Ishikawa (cell line): ENCODE measurements at regions not wholly inside any gene's neighbourhood (a gene's known extent, or its start where the extent isn't known, plus 50 kb on each side); places are given as distances from the start of the nearest gene placed in this dataset.

Experiments used
- CEBPB ChIP-seq: IDR thresholded peaks from 2 replicates; pipeline ENCODE4 v1.6.1; 2012
- CREB1 ChIP-seq: IDR thresholded peaks from 2 replicates; pipeline ENCODE4 v1.6.1; 2012; ENCODE audit warnings: low read depth
- EGR1 ChIP-seq: IDR thresholded peaks from 2 replicates; pipeline ENCODE4 v1.6.1; 2012
- EP300 ChIP-seq: IDR thresholded peaks from 2 replicates; pipeline ENCODE4 v1.6.1; 2012; ENCODE audit warnings: borderline replicate concordance
- FOXM1 ChIP-seq: IDR thresholded peaks from 2 replicates; pipeline ENCODE4 v1.6.1; 2012; ENCODE audit warnings: low read depth, borderline replicate concordance
- MAX ChIP-seq: IDR thresholded peaks from 2 replicates; pipeline ENCODE4 v1.6.1; 2012
- NFIC ChIP-seq: IDR thresholded peaks from 2 replicates; pipeline ENCODE4 v1.6.1; 2012
- RAD21 ChIP-seq: IDR thresholded peaks from 2 replicates; pipeline ENCODE4 v1.6.1; 2012; ENCODE audit warnings: low read depth
- TAF1 ChIP-seq: IDR thresholded peaks from 2 replicates; pipeline ENCODE4 v1.6.1; 2012; ENCODE audit warnings: low read depth, mild to moderate bottlenecking
- TCF12 ChIP-seq: IDR thresholded peaks from 2 replicates; pipeline ENCODE4 v1.6.1; 2012; ENCODE audit warnings: low read depth
- TEAD4 ChIP-seq: IDR thresholded peaks from 2 replicates; pipeline ENCODE4 v1.6.1; 2012
- USF1 ChIP-seq: IDR thresholded peaks from 2 replicates; pipeline ENCODE4 v1.6.1; 2012
- YY1 ChIP-seq: IDR thresholded peaks from 2 replicates; pipeline ENCODE4 v1.6.1; 2012; ENCODE audit warnings: low read depth
- ZBTB7A ChIP-seq: IDR thresholded peaks from 2 replicates; pipeline ENCODE4 v1.6.1; 2012; ENCODE audit warnings: low read depth
- TF ChIP-seq, protein P1 (sequence below): IDR thresholded peaks from 2 replicates; pipeline ENCODE4 v1.6.1; 2012; ENCODE audit warnings: low read depth, mild to moderate bottlenecking

DNA sequence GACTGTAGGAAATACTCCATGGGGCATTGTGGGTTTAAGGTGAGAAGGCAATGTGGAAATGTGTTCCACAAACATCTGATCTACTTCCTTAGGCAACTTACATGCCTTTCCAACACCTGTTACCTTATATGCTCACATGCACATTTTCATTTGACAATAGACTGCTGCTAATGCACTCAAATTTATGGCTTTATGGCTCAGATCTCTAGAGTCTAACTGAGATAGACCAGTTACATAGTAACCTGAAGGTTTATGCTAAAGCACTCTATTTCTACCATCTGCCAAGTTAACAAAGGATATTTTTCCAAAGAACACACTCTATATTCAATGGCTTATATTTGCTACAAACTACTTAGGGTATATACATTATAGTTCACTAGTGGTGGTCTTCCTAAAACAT is 969.0 kb downstream of the TECRL start:
- no peak for TF ChIP-seq USF1
- no peak for TF ChIP-seq CREB1
- no peak for TF ChIP-seq CEBPB
- TF ChIP-seq FOXM1: no peak
- TF ChIP-seq TAF1: no peak

GRCh38 chr4:63430105-63430504 is 979.1 kb downstream of the TECRL start:
- TF ChIP-seq CEBPB (no peak), USF1 (no peak), CREB1 (no peak), EGR1 (no peak), YY1 (no peak), TAF1 (no peak), ZBTB7A (no peak), NFIC (no peak), FOXM1 (no peak), TEAD4 (no peak), TCF12 (no peak), MAX (no peak), EP300 (no peak), RAD21 (no peak)
- TF ChIP-seq, protein P1, sequence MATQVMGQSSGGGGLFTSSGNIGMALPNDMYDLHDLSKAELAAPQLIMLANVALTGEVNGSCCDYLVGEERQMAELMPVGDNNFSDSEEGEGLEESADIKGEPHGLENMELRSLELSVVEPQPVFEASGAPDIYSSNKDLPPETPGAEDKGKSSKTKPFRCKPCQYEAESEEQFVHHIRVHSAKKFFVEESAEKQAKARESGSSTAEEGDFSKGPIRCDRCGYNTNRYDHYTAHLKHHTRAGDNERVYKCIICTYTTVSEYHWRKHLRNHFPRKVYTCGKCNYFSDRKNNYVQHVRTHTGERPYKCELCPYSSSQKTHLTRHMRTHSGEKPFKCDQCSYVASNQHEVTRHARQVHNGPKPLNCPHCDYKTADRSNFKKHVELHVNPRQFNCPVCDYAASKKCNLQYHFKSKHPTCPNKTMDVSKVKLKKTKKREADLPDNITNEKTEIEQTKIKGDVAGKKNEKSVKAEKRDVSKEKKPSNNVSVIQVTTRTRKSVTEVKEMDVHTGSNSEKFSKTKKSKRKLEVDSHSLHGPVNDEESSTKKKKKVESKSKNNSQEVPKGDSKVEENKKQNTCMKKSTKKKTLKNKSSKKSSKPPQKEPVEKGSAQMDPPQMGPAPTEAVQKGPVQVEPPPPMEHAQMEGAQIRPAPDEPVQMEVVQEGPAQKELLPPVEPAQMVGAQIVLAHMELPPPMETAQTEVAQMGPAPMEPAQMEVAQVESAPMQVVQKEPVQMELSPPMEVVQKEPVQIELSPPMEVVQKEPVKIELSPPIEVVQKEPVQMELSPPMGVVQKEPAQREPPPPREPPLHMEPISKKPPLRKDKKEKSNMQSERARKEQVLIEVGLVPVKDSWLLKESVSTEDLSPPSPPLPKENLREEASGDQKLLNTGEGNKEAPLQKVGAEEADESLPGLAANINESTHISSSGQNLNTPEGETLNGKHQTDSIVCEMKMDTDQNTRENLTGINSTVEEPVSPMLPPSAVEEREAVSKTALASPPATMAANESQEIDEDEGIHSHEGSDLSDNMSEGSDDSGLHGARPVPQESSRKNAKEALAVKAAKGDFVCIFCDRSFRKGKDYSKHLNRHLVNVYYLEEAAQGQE: no peak

DNA sequence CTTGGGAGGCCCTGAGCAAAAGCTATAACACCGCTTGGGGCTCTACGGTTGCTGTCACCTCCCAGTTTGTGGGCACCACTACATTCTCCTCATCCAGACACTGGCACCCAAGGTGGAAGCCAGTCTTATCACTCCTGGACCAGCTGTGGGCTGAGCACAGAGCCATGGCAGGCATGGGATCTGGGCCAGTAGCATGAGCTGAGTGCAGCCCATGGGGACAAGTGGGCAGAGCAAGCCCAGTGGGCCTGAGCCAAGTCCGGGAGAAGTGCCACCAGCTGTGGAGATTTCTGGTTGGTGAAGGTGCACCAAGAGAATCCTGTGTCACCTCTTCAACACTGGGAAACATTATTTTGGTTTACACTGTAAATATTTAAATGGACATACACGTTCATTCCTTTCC is 1013.0 kb downstream of the TECRL start:
- no peak for TF ChIP-seq ZBTB7A

DNA sequence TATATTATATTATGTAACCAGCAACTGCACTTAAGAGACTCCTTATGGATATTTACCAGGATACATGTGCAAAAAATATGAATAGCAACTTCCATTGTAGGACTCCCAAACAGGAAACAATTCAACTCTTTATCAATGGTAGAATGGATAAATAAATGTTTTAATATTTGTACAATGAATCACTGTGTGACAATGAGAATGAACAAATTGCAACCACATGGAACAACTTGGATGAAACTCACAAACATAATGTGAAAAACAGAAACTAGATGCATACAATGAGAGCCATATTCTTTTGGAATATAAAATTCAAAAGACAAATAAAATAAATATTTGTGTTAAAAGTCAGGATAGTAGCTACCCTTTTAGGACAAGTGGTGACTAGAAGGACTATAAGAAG is 1015.7 kb downstream of the TECRL start:
- no peak for TF ChIP-seq FOXM1
- TF ChIP-seq NFIC: no peak
- no peak for TF ChIP-seq EP300
- TF ChIP-seq USF1: no peak
- TF ChIP-seq CEBPB: no peak
- TF ChIP-seq, protein P1: no peak

- TF ChIP-seq YY1 (no peak), TCF12 (no peak), TAF1 (no peak)
These were observed 1029.3 kb downstream of the TECRL start for GRCh38 chr4:63379750-63380522.

DNA sequence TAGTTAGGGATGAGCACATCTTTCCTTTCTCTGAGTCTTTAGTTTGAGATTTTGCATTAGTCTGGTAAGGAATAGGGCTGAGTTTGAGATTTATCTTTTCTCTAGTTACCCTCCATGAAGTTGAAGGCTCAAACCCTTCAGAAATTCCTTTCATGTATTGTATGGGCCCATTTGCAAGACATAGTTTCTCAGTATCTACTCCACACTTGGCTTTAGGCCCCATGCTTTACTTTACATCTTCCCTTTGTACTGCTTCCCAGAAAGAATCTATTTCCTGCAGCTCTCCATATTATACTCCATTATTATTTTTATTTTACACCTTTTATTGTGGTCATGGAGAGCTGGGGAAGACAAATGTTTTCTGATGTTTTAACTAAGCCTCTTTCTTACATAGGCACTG is 1038.2 kb downstream of the TECRL start:
- TF ChIP-seq CREB1 (no peak), EGR1 (no peak), MAX (no peak), YY1 (no peak), NFIC (no peak)

GRCh38 chr4:63361628-63362027 is 1047.6 kb downstream of the TECRL start:
- TF ChIP-seq TEAD4 (no peak), YY1 (no peak), RAD21 (no peak), USF1 (no peak), NFIC (no peak), FOXM1 (no peak), CEBPB (no peak), EGR1 (no peak), EP300 (no peak), MAX (no peak), TAF1 (no peak), CREB1 (no peak), TCF12 (no peak)
- TF ChIP-seq, protein P1: no peak
